ENCODE measurements at regions not wholly inside any gene's neighbourhood (a gene's known extent, or its start where the extent isn't known, plus 50 kb on each side); places are given as distances from the start of the nearest gene placed in this dataset.

DNA sequence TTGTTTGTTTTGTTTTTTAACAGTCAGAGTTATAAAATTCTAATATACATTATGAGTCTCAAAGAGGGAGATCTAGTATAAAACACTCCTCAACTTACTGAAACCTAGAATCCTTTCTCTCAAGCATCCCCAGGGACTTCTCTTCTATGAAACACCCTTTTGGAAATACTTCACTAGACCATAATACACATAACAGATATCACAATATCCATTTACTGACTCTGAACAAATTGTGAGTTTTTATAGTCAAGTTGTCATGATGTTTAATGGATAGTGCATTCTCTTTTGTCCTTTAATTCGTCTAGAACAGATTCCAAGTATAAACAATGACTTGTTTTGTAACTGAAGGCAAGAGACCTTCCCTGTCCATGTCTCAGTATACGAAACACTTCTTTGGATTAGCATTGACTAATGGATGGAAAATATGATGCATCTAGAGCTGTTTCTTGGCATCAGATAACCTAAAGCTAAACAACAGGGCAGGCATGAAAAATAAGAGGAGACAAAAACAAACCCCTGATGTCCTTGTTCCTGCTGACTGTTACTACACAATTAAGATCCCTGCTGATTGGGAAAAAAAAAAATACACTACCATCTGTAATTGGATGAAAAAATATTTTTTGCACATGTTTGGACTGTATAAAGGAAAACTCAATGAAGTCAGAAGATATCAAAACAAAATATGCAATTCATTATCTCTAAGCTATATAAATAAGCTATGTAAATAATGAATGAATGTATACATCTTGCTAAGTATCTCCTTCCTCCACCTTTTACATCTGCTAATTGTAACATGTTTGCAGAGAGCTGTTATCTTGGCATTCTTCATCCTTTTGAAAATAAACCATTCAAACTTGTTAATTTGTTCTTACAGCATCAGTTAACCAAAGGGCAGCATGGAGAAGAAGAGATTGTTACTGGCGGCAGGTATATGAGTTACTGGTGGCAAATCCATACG lies 214.2 kb downstream of the LACC1 start:
- no peak for DNase-seq (ENCODE audit: low read depth in 2 of 2)

DNA sequence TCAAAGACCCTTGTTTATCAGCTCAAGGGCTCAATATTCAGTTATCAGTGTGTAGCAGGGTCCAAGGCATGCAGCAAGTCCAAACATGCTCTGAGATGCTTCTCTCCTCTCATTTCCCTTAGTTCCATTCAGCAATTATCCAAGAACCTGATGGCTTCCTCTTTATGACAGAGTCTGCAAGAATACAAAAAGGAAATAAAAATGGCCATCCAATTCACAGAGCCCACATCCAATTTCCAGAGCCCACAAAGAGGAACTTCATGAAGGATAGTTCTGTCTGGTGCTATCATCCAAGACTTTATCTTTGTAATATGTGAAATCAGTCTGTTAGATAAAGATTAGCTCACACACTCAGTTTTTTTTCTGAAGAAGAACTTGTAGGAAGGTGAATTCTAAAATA lies 217.2 kb downstream of the LACC1 start:
- DNase-seq (ENCODE audit: low read depth in 2 of 2), result no peak

DNA sequence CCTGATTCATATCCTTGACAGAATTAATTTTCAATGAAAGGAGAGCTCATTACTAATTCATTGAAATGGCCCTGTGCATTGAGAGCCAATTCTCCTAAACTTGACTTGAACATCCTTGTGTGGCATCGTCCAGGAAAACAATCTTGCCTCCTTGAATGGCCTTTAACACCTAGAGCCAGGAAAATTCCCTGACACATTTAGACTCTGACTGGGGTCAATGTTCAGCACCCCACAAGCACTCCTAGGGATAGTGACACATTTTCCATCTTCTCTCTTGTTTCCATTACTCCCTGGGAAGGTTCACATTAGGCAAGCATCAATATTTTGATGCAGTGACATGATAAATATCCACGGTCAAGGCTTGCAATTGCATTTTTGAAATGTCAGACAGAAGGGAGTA lies 218.9 kb downstream of the LACC1 start:
- DNase-seq (ENCODE audit: low read depth in 2 of 2), result no peak

DNA sequence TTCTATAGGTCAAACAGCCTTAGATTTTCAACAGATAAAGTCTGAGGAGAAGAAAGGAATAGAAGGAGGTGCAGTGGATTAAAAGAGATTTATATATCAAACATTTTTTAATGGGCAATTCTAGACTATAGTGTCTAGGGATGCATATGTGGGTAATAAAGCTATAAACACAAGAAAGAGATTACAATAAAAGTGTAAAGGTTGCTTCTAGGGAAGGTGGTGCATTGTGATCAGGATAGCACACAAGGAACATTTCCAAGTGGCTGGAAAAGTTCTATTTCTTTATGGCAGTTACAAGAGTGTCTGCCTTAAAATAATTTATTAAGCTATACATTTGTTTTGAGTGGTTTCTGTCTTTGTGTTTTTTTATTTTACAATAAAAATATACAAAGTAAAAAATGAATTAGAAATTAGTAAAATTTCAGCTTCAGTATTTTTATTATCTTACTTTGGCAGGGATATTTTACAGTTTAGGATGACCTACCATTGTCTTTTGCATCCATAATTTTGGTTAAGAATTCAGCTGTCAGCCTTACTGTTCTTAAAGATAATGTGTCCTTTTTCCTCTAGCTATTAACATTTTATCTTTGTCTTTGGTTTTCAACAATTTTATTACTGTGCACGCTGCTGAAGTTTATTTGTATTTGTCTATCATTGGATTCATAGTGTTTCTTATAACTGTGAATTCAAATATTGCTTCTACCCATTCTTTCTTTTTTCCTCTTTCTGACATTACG lies 221.8 kb downstream of the LACC1 start:
- no peak for DNase-seq (ENCODE audit: low read depth in 2 of 2)

DNA sequence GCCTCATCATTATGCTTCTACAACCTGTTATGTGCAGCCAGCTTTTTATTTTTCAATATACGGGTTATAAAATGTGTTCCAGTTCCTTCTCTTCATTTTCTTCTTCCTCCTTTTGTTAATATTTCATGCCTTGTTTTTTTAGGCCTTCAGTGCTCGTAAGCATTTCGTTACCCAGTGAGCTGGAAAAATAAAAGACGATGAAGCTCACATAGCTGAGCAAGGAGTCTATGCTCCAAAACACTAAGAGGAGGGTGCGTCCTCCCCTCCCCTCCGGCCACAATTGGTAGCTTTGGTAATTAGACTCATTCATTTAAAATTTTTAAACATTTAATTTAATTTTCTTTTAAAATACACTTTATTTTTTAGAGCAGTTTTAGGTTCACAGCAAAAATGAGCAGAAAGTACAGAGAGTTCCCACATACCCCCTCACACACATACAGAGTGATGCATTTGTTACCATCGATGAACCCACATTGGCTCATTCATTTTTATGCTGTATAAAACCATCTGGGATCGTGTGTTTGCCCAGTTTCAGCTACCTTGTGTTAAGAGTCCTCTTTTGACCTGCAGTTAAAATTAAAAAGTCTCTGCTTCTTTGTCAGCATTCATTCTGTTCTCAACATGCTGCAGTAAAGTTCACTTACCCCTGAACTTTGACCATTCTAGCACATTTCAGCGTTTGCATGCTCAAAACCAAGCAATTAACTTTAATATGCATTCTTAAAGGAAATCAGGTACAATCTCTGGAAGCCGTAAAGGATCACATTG lies 223.9 kb downstream of the LACC1 start:
- DNase-seq (ENCODE audit: low read depth in 2 of 2), result no peak

DNA sequence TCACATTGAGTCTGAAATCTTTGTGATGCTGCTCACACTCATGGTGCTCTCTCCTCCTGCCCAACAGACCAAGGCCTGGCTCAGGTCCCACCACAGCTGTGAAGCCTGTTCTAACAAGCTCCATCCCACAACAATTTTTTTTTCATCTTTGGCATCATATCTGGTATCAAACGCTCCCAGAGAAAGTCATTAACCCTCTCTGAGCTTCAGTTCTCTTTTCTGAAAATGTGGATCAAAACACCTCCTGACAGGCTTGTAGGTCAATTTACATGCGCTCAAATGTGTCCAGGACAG lies 224.4 kb downstream of the LACC1 start:
- DNase-seq (ENCODE audit: low read depth in 2 of 2), result no peak

DNA sequence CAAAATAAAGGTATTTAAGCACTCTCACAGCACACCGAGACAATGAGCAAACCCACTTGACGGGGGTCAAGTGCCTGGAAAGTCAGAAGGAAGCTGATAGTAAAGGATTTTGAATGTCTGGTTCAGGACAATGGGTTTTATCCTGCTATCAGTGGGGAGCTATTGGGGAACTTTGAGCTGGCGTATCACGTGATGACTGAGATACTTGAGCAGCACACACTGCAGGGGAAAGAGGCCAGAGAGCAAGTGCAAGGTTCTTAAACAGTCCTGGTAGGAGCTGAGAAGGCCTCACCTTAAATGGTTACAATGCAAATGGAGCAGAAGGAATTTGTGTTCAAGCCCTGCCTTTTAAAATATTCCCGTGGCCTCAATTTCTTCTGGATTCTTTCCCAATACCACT lies 225.3 kb downstream of the LACC1 start:
- no peak for DNase-seq (ENCODE audit: low read depth in 2 of 2)

DNA sequence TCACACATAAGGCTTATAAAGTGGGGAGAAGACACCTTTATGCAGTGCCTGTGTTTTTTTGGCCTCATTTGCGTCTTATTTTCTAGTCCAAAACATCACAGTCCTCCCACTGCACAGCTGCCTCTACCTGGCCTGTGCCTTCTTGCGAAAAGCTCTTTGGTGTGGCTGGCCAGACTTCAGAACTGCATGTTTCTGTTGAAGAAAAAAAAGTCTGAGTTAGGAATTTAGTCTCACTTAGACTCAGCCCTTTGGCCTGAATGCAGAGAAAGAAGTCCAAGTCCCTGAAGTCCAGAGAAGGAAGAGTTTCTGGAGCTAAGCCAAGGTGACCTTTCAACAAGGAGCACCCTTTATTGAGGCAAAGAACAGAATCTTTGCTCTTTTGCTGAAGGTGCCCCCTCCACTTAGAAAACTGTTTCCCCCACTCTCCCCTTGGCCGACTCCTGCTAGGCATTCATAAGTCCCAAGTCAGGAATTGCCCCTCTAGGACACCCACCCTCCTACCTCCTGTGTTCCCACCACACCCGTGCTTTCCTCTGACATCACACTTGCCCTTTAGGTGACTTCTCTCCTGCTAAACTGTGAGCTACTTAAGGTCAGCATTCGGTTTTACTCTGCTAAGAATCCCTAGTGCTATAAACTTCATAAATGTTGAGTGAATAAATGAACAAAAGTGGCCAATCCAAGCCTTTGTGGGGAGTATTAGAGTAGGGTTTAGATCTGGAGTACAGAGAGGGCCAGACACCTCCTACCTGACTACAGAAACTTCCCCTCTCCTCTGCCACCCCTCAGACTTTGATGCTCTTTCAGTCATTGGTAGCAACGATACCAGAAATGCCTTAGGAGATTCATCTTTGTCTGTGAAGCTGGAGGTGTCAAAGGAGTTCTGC lies 226.8 kb downstream of the LACC1 start:
- no peak for DNase-seq (ENCODE audit: low read depth in 2 of 2)

DNA sequence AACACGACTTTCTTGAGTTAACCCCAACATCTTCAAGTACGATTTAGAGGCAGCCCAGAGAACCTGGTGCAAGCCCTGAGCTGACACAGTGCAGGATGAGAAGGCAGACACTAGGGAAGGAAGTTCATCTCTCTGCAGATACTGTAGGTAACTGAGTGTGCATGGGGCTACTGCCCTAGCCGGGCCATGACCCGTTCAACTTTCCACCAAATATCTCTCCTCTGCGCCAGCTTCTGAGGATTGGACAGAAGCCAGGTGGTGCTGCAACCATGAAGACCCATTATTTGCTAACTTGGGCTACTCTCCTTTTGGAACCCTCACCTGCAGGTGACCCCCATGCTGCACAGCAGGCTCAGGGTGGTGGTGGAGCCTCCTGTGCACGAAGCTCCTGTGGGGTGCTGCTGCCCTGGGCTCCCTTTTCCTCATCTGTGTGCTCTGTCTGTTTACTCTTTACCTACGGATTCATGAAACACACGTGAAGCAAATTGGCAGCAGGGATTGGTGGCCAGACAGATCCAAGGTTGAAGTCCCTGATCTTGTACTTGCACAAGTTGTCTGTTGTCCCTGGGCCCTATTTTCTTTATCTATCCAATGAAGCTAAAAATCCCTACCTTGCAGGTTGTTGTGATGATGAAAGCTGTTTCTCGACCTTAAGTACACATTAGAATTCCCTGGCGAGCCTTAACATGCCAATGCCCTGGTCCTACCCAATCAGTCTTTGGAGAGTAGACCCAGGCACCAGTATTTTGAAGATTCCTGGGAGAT lies 227.8 kb downstream of the LACC1 start:
- DNase-seq (ENCODE audit: low read depth in 2 of 2), result no peak

DNA sequence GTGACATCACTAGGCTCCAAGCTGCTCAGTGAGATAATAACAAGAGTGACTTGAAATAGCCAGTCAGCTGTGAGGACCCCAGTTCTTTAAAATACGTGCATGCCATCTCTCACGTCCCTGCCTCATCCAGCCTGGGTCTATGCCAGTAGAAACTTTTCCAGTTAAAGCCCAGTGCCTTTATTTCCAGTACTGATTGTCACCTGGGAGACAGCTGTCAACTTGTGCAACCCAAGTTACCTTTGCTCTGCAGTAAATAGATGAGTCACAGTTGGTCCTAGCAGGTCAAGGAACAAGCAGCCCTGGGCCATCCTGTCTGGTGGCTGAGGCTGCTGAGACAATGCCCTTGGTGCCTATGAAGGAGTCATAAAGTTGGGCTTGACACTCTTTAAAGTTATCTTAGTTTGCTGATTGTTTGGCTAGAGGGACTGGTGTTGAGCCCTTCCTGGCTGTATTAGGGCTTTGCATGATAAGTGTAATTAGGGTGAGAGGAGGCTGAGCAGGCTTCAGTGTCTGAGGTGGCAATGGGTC lies 228.7 kb downstream of the LACC1 start:
- DNase-seq (ENCODE audit: low read depth in 2 of 2), result no peak

DNA sequence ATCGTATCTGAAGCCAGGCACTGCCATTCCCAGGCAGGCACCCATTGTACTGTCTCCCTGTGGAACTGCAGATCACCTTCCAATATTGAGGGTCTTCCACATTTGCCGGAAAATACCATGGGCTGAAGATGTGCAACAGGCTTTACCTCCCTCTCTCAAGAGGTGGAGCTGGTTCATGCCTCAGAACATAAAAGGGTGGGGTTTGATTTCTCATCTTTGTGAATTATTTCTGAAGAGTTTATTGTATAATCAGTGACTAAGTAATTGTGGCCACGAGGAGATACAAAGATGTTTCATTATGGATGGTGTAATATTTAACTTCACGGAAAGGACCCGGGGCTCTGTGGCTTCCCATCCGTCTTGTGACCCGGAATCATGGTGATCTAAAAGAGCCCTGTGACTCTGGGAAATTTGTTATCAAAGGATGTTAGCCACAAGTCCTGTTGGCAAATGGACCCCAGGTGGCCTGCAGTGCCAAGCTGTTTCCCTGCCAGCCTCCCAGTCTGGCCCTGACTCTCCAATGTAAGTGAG lies 230.5 kb downstream of the LACC1 start:
- DNase-seq (ENCODE audit: low read depth in 2 of 2), result no peak

DNA sequence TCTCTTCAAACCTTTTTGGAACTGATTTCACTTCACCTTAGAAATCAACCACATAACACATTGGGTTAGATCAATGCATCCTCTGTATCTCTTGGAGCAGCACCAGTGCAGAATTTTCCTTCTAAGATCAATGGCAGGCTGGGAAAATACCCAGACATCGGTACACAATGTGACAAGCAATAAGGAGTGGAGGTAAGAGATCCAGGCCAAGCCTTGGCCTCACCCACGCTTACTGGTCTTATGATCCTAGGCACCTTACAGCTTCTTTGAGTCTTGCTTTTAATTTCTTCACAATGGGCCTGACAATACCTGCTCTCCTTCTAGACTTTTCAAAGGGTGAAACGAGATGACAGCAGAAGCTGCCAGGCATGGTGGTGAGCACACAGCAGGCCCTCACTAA lies 232.0 kb downstream of the LACC1 start:
- no peak for DNase-seq (ENCODE audit: low read depth in 2 of 2)

DNA sequence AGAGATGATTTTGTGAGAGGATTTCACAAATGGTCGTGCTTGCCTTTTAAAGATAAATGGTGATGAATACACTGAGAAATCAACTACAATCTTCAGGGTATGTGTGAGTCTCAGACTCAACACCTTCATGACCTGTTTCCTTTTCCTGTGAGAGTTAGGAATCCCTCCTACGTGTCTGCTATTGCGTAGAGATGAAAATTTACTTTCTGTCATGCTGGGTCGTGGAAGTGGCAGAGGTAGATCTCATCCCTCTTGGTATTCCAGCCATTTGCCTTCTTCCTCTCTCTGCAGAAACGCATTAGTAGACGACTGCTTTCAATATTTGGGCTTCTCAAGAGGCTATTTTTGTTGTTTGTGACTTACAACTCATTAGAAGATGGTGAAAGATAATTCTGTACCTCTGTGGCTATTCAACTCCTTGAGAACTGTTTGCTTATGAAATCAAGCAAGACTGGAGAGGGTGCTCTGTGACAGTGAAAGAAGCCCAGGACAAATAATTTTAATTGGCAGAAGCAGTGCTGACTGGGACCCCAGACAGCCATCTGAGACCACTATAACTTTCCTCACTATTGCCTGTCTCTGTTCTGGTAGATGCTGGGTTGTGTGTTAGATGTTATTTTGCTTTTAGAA lies 233.1 kb downstream of the LACC1 start:
- DNase-seq (ENCODE audit: low read depth in 2 of 2), result no peak

DNA sequence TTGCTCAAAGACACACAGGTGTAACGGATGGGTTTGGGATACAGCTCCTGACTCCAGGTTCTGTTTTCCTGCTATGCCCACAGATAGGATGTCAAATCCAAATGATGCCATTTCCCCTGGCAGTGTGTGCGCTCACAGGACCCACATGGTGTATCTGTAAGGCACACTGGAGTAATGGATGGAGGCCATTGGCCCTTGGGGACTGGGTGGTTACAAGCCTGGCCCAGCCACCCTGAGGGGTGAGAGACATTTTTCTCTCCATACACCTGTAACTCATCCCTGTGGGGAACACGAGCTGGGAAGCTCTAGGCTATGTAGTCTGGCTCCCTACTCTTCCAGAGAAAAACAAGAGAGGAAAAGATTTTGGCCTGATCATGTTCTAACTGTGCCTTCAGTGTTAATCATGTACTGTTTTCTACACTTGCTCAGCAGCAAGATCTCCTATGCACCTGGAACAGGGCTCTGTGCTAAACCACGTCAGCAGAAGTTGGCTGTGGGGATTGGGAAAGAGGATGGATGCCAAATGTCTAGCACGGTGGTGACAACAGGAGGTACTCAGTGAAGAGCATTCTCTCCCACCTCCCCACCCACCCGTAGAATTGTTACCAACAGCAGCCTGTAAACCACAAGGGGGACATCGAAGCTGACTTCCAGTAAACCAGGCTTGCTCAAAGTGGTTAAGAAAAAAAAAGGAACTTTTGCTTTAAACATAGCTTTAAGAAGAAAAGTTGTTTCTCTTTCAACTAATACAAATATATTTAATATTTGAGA lies 237.0 kb downstream of the LACC1 start:
- DNase-seq (ENCODE audit: low read depth in 2 of 2), result no peak

DNA sequence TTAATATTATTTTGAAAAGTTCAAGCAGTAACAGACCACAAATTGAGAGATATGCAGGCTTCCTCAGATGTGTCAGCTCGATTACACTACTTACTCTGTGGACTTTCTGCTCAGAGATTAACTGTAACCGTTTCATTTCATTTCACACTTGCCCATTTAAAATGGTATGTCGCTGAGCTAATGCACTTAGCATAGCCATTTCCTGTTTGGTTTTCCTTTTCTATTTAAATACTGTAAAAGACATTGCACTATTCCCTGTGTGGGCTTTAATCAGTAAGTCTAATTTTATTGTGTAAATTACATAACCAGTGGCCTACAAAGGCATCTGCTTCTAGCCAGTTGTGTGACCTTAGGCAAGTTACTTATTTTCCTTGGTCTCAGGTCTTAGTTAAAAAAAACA lies 237.6 kb downstream of the LACC1 start:
- peak in 1 of 2 experiments; percentile 3 for DNase-seq (ENCODE audit: low read depth in 2 of 2)

DNA sequence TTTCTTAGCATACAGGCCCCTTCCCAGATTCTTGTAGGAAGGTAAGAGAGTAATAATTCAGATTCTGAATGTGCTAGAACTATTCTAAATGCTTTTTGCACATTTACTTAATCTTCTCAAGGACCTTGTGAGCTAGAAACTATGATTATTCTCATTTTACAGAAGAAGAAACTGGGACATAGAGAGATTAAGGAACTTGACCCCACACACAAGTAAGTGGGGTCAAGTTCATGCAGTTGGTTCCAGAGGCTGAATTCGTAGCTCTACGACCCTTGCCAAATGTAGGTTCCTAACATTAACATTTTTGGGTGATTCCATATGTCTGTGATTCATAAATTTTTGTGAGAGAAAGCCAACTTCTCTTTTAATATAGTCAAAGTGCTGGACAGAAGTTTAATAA lies 238.1 kb downstream of the LACC1 start:
- no peak for DNase-seq (ENCODE audit: low read depth in 2 of 2)

DNA sequence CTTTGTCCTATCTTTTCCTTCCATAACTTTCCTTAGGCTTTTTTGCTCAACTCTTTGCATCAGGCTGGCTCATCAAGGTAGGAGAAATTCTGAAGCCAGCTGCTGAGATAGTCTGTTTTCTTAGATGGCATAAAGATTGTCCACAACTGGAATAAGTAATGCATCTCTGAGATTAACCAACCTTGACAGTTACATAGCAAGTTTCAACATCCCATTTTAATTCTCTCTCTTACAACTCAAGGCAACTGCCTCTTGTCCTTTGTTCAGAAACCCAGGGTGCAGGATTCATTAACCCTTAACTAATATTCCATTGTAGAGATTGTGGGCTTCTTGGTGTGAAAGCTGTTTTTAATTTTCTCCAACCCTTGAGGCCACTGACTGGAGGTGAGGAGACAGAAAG lies 239.2 kb downstream of the LACC1 start:
- no peak for DNase-seq (ENCODE audit: low read depth in 2 of 2)

DNA sequence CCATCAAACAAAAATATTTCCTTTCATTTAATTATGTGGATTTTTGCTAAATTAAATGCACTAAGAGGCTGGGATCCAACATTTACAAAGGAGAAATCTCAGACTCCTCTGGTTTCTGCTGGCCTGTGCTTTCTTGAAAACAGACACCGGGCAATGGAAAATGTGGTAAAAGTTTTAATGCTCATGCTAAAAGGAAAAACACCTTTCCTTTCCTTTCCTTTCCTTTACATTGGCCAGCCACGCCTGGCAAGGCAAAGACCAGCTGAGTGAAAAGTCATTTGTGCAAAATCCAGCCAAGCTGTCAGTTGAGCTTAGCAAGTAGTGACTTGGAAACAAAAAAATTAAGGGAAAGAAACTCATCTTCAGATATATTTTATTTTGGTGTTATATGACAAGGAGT lies 240.3 kb downstream of the LACC1 start:
- no peak for DNase-seq (ENCODE audit: low read depth in 2 of 2)
